ELR (cell line): ENCODE measurements at regions not wholly inside any gene's neighbourhood (a gene's known extent, or its start where the extent isn't known, plus 50 kb on each side); places are given as distances from the start of the nearest gene placed in this dataset.

ENCODE experiments used
- DNase-seq: peaks from one replicate; pipeline ENCODE4 v3.0.0-alpha.2; 2015; ENCODE audit warnings: low read depth

DNA sequence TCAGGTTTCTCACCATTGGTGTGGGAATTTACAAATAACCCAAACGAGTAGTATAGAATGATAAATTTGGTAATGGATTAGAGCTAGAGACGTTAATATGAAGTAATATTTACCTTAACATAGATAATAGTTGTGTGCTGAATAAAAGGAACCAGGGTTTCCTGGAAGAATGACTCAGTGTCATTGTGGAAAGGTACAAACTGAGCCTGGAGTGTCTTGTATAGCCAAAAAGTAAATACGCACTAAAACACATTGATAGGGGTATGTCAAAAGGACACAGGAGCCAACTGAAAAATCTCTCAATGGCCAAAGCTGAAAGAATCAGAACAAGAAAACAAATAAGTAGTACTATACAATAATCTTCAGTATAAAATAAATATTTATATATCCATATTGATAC lies 363.5 kb downstream of the SLCO4C1 start:
- no peak for DNase-seq

DNA sequence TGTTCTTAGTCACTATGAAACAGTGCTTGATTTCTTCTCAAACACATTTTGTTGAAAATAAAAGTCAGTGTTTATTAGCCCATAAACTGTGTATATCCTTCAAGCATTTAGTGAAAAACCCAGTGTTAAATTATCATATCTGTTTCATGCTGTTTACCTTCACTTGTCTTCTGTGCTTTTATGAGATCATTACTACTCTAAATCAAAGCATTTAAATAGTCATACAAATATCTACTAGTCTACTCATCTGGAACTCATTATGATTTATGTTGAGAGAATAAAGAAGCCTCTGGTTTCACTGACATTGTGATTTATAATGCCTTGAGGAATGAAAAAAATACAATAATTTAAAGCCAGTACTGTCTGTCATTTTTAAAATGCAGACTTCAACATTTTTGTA lies 366.5 kb downstream of the SLCO4C1 start:
- no peak for DNase-seq

DNA sequence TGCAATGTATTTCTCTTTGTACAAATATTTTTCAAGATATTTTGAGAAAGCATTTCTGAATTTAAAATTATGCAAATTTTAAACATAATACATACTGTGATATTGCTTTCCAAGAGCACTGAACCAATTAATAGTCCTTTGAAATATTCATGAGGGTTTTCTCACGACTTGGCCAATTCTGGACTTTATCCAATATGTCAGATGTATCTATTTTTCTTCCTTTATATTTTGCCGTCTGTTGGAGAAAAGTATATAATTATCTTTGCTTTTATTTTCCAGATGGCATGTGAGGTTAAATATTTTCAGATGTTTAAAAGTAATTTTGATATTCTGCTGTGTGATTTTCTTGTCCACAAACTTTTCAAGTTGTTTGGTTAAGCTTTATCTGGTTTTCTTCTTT lies 378.9 kb downstream of the SLCO4C1 start:
- no peak for DNase-seq

DNA sequence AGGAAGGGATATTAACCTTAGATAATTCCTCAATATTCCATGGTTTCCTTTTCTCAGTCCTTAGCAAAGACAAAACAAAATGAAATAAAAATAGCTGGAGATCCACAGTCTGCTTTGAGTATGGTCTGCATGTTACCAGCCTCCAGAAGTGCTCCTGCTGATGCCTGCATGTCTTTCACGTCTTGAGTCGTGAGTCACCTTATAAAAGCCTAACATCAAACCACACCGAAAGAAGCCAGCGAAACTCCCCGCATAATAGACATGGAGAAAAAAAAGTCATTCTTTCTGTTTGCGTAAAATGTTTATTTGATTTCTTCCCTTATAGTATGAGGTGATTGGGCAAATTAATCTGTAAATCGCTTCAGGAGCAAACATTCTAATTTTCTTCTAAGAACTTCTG lies 380.5 kb downstream of the SLCO4C1 start:
- peak; percentile 45 for DNase-seq

DNA sequence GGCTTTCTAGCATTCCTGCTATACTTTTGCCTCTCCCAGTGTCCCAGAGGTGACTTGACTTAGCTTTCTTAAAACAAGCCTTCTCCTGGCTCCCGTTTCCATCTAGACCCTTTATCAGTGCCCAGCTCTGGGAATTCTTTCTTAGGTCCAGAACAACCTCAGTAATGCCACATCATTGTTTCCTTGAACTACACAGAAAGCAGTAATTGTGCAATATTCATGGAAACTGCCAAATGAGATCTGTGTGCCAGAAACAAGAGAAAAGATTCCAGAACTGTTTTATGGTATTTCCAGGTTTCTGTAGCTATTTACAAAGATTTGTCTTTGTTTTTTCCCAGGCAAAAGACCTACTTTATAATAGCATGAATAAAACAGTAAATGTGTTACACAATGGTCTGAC lies 391.3 kb downstream of the SLCO4C1 start:
- DNase-seq = no peak

DNA sequence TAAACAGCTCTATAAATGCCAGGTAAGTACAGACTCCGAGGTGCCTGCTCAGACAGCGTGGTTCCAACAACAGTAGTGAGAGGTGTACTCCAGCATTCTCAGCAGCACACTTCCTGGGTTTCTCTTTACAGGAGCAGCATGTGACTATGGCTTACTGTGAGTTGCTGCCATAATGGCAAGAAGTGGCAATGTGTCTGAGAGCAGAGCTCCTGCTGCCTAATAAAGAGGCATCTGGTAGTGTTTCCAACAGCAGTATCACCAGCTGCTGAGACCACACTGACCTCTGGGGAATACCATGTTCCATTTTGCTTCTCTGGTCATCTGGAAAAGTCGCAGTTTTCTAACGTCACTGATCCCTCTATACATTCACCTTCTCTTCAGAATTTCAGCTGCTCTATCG lies 398.2 kb downstream of the SLCO4C1 start:
- DNase-seq = peak; percentile 11

DNA sequence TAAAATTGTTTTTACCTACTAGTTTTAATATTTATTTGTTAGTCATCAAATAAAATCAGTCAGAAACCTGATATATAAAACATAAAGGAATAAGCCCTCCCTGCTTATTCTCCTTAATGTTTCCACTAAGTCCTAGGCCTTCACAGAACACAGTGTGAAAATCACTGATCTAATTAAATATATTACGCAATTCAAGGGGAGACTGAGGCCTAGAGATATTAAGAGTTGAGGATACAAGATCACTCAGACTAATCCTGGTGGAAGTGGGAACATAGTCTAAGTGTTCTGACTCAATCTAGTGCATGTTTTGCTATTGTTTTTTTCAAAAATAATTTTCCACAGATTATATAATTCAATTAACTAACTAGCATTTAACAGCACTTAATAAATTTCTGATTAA lies 401.1 kb downstream of the SLCO4C1 start:
- no peak for DNase-seq

DNA sequence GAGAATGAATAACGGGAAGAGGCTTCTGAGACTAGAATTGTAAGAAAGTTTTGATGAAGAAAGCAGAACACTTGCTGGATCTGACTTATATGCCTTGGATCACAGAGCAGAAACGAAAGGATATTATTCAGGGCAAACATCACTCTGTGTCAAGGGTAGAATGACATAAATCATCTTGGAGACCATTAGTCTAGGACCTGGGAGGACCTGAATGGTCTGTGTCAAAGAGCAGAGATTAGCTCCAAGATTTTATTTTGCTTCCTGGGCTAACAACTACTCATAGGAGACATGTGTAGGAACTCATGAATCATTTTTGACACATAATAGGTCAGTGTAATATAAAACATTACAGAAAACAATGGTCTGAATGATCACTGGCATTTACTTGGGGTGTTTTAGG lies 417.9 kb downstream of the SLCO4C1 start:
- DNase-seq = no peak

DNA sequence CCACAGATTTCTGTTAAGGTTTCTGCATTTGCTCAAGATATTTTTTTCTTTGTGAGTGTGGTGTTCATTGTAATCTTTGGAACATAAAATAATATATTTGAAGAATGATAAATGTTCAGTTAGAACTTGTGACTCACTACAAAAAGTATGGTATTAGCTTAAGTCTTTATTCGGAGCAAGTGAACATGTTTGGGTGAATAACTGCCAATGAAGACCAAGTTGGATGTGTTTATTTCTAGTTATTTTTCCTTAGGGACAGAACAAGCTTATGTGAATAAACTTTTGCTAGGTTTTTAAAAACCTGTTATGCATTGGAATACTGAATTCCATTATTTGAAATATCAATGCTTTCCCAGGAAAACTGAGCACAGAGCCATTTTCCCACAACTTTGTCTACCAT lies 418.6 kb downstream of the SLCO4C1 start:
- DNase-seq = no peak

DNA sequence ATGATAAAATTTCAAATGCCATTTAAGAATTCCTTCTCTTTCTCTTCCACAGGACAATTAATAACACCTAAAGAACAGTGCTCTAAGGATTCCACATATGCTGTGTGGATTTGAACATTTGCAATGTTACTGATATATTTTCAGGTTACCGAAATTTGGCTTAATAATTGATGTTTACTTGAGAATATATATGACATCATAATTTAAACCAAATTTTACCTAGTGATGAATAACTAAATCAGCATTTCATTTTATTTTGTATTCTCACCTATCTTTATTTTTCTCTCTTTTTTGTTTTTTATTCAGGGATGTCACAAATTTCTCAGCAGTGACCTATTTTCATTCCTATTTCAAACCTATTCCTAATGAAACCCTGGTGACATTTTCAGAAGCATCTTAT lies 429.6 kb downstream of the SLCO4C1 start:
- no peak for DNase-seq

DNA sequence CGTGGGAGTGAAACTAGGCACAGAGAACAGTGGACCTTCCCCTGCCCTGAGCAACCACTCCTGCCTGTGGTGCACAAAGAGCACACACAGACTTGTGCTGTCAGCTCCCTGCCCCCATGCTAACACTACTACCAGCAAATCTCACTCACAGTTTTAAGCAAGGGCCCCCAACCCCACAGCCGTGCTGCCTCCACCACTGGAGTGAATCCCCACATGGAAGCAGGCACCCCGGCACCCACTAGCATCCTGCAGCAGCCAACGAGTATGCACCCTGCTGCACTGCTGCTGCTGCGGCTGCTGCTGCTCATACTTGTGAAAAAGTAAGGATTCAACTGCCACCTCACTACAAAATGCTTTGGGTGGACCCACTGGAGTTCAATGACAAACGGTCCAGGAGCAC lies 435.5 kb downstream of the SLCO4C1 start:
- no peak for DNase-seq

DNA sequence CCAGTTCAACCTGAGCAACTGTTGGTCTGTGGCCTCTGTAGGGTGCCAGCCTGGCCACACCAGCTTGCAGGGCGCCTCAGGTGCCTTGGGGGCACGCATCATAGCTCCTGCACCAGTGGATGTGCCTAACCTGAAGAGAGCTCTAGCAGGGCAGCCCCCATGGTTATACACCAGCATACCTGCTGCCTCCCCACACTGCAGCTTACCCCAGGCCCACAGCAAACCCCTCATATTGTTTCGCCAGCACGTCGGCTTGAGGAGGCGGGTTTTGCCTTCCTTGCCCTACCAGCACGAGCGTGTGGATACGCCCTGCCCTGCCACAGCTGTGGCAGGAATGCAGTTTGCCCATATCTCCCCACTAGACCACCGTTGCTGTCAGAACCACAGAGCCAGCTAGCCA lies 435.9 kb downstream of the SLCO4C1 start:
- DNase-seq = no peak

DNA sequence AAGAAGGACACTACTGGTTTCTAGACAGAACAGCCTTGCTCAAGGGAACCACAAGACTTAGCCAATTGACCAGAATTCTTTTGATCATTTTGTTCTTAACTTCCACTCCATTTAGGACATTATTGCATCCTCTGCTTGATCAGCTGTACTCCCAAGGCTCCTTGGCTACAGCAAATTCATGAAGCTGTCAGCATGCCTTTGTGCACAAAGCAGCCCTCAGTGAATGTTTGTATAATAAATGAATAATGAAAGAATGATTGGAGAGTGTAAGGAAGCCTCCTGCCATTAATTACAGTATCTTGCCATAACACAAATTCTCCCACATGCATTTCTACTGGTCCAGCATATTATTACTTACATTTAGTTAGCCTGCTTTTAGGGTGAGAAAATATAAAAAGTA lies 449.6 kb downstream of the SLCO4C1 start:
- no peak for DNase-seq

DNA sequence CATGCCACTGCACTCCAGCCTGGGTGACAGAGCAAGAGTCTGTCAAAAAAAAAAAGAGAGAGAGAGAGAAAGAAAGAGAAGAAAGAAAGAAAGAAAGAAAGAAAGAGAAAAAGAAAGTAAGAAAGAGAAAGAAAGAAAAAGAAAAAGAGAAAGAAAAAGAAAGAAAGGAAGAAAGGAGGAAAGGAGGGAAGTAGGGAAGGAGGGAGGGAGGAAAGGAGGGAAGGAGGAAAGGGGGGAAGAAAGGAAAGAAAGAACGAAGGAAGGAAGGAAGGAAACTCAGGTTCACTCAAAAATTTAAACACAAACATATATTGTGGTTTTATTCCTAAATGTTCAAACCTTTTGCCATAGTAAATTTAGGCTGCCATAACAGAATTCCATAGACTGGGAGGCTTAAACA lies 453.0 kb downstream of the SLCO4C1 start:
- no peak for DNase-seq

DNA sequence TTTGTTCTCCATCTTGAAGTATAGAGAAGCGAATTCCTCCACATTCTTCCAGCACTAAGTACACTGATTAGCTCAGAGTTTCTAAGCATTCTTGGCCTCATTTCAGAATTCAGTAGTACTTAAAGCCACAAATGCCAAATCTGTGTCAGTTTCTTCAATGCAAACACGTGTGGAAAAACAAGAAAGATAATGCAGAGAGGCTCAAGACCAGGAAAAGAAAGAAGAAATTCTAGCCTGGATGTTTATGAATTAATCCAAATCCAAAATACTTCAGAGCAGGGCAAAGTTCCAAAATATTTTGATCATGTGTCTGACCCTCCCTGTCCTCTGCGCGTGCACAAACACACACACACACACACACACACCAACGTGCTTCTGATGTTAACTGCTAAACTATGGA lies 457.6 kb downstream of the SLCO4C1 start:
- no peak for DNase-seq

DNA sequence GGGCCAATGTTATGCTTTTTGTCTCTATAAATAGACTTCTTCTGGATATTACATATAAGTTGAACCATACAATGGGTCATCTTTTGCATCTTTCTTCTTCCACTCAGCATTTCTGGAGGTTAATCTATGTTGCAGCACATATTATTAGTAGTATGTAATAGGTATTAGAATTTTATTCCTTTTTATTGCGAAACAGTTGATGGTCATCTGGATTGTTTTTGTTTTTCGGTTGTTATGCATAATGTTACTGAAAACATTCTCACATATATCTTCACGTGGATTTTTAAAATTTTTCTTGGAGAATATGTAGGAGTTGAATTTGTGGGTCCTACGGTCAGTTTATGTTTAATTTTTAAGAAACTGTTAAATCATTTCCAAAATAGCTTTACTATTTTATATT lies 466.8 kb downstream of the SLCO4C1 start:
- DNase-seq = no peak

DNA sequence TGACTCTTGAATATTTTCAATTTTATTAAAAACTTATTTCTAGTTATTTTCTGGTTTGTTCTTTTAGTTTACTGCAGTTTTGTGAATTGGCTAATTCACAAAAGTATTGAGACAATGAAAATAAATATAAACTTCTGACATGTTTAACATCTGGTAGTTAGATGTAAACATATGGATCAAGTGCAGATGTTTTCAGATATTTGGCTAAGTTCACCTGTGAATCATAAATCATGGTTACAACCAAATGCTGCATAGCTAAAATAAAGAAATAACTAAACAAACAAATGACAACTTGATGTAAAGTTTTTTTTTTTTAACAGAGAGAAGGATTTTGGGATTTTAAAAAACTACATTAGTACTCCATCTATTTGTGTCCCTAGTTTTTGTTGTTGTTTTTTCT lies 484.6 kb downstream of the SLCO4C1 start:
- DNase-seq = no peak

DNA sequence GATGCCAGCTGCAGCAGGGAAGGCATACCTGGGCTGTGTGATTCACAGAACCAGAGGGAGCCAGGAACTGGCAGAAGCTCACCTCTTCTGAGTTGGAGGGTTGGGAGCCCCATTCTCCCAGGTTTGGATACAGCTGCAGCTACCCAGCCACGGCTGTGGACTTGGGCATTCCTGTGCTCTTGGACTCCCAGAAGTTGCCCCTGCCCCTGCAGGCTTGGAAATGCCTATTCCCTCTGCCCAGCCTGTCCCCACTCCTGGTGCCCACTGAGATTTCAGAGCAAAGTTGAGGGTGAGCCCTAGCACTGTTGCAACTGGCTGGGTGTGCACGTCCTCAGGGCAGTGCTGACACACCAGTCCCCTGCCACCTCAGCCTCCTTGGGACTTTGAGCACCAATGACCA lies 489.7 kb downstream of the SLCO4C1 start:
- DNase-seq = no peak

DNA sequence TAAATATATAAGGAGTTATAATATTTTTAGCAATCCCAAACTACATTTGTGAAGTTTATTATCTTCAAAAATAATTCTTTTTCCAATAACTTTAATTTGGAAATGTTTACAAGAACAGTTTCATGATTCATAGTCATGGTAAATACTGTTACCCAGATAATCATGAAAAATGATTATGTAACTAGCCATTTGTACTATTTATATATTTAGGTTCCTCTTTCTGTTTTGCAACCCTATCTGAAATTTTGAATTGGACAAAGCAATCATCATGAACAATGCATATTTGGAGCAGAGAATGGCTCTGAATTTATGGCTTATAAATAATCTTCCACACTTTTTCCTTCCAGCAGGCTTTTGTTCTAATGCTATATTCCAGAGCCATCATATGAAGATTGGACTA lies 499.7 kb downstream of the SLCO4C1 start:
- DNase-seq = no peak

DNA sequence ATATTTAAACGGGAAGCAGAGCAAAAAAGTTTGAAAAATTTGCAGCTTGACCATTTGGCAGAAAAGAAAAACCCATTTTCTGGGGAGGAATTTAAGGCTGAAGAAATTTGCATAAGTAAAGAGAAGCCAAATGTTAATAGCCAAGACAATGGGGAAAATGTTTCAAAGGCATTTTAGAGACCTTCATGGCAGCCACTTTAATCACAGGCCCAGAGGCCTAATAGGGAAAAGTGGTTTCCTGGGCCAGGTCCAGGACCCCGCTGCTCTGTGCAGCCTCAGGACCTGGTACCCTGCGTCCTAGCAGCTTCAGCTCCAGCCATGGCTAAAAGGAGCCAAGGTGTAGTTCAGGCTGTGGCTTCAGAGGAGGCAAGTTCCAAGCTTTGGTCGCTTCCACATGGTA lies 507.3 kb downstream of the SLCO4C1 start:
- DNase-seq = no peak

DNA sequence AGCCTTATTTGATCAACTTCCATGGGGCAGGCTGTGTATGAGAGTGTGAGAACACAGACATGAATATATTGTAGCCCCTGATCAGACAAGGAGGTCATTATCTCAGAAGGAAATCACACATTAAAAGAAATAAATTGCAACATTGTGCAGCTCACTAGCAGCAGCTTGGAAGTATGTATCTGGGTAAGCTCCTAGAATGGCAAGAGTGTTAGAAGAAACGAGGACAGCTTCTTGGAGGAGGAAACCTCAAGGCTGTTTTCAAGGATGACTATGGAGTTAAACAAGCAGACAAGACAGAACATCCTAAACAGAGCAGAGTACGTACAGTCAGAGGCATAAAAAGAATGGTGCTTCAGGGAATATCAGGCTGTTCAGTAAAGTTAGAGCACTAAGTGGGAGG lies 511.0 kb downstream of the SLCO4C1 start:
- DNase-seq = no peak

DNA sequence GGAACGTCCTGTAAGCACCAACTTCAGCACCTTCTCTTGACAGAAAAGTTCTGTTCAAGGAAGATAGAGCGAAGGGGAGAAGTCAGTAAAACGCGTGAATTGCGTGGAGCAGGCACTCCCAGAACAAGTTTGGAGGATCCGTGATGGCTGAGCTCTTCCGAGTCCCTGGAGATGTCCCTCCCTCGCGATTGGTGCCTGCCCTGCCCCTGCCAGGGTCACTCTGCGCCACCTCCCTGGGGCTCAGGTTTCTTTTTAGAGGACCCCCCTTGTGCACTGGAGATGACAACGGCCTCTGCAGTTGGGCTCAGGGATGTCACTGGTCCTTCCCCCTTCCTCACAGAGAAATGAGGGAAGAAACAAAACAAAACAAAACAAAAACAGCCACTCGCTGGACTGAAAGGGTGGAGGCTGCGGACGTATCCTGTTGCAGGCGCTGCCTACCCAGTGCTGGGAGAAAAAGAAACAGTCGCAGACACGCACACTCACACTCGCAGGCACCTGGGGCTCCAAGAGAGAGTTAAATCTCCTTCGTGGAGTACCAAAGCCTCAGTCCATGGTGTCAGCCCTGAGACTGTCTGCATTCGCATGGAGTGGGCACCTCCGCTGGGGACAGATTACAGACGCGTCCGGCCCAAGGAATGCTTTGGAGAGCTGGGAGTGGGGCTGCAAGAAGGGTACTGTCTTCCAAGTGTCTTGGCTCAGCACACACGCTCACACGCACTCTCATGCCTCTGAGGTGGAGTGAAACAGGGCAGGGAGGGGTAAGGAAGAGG lies 512.7 kb downstream of the SLCO4C1 start:
- DNase-seq = no peak

DNA sequence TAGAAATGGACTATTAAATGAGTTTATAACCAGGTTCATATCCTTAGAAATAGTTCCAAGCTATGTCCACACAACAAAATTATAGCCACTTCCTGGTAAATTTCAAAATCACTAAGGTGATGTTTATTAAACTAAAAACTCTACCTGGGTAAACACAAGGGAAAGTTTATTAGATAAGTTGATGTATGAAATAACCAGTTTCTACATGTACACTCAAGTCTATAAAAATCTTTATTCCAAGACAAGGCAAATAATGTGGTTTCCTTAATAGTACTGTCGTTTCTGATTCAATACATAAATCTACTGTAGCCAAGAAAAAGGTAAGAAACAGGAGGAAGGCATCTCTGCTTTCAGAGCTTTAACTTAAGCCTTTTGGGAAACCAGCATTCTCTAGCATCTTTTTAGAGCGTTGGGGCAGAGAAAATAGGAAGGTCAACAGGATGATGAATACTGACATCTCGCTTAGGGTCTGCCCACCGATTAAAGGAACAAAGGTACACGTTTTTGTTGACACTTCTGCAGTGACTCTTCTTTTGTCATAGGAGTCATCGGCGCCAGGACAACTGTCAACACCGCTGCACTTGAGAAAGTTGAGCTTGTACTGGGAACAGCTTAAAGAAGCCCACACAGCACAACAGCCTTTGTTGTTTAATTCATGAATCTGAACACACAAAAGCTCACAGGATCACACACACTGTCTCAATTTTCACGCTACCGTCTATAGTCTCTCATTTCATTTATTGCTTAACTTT lies 513.6 kb downstream of the SLCO4C1 start:
- no peak for DNase-seq

DNA sequence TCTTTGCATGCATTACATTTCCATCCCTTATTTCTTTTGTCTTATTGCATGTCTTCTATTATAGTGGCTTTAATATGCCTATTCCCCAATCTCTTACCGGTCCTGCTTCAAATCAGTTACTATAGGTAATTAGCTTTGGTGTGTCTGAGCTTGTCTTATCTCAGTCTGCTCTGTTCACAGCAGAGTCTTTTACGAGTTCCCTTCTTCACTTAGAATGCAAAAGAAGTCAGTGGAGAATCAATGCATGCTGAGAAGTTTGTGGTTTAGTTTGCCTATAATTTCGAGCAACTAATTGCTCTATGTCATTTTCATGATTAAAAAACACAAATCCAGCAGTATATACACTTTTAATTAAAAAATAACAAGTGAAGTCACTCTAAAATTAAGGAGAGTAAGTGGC lies 545.0 kb downstream of the SLCO4C1 start:
- DNase-seq = no peak
